ENCODE measurements at regions not wholly inside any gene's neighbourhood (a gene's known extent, or its start where the extent isn't known, plus 50 kb on each side); places are given as distances from the start of the nearest gene placed in this dataset.

- Mint-ChIP-seq H3K4me1 (ENCODE audit: low read depth, unreplicated experiment) (no peaks in the 10 kb centered on the region), H3K9me3 (ENCODE audit: unreplicated experiment) (no peaks in the 10 kb centered on the region), H3K36me3 (ENCODE audit: insufficient read depth, unreplicated experiment) (no peaks in the 10 kb centered on the region), H3K4me3 (ENCODE audit: unreplicated experiment) (no peak overlapping the region), H3K27ac (ENCODE audit: unreplicated experiment) (no peak overlapping the region), H3K27me3 (ENCODE audit: insufficient read depth, unreplicated experiment) (no peaks in the 10 kb centered on the region)
- no peak for DNase-seq
- intact Hi-C loops (cut with micrococcal nuclease; ENCODE audit: unreplicated experiment), result no loop called here
- no TSS peak for BruUV-seq (replicated peaks)
- ChIA-PET CTCF (no interaction called here), POLR2A (no interaction called here)
- Histone ChIP-seq H3K4me1 (no peaks in the 10 kb centered on the region), H3K9me3 (no peaks in the 10 kb centered on the region), H3K36me3 (ENCODE audit: control insufficient read depth, insufficient read depth, low read length) (no peaks in the 10 kb centered on the region), H3K4me3 (ENCODE audit: low read depth, low read length) (no peak overlapping the region), H3K27me3 (replicated peaks; ENCODE audit: control insufficient read depth, insufficient read depth, low read length) (no peaks in the 10 kb centered on the region)
- TF ChIP-seq CTCF (IDR thresholded peaks at IDR 0.05; ENCODE audit: insufficient read depth in 1 of 2, low read depth in 1 of 2, low read length in 1 of 2, severe bottlenecking in 1 of 2, unreplicated experiment in 1 of 2), result no peak
Measured at GRCh38 chr6:141482796-141483597, 649.7 kb upstream of the GJE1 start.

- Mint-ChIP-seq H3K9me3 (ENCODE audit: unreplicated experiment) (no peaks in the 10 kb centered on the region), H3K36me3 (ENCODE audit: insufficient read depth, unreplicated experiment) (no peaks in the 10 kb centered on the region), H3K27ac (ENCODE audit: unreplicated experiment) (no peak overlapping the region), H3K4me1 (ENCODE audit: low read depth, unreplicated experiment) (no peaks in the 10 kb centered on the region), H3K27me3 (ENCODE audit: insufficient read depth, unreplicated experiment) (no peaks in the 10 kb centered on the region), H3K4me3 (ENCODE audit: unreplicated experiment) (no peak overlapping the region)
- H3K36me3 ChIP-seq (ENCODE audit: control insufficient read depth, insufficient read depth, low read length), result no peaks in the 10 kb centered on the region
- no TSS peak for BruUV-seq (replicated peaks)
- intact Hi-C loops (cut with micrococcal nuclease; ENCODE audit: unreplicated experiment), result no loop called here
- POLR2A ChIA-PET, result no interaction called here
- H3K27me3 ChIP-seq (replicated peaks; ENCODE audit: control insufficient read depth, insufficient read depth, low read length), result no peaks in the 10 kb centered on the region
- CTCF ChIA-PET, result no interaction called here
- DNase-seq, result no peak
- H3K9me3 ChIP-seq, result no peaks in the 10 kb centered on the region
- no peak for TF ChIP-seq CTCF (IDR thresholded peaks at IDR 0.05; ENCODE audit: insufficient read depth in 1 of 2, low read depth in 1 of 2, low read length in 1 of 2, severe bottlenecking in 1 of 2, unreplicated experiment in 1 of 2)
- H3K4me1 ChIP-seq, result no peaks in the 10 kb centered on the region
- H3K4me3 ChIP-seq (ENCODE audit: low read depth, low read length), result no peak overlapping the region
Measured at GRCh38 chr6:141475259-141475658, 657.5 kb upstream of the GJE1 start.

- H3K9me3 Mint-ChIP-seq (ENCODE audit: unreplicated experiment), result no peaks in the 10 kb centered on the region
Measured at GRCh38 chr6:141472162-141472928, 660.4 kb upstream of the GJE1 start.

More at GRCh38 chr6:141472162-141472928, 660.4 kb upstream of the GJE1 start:
- Histone ChIP-seq H3K36me3 (ENCODE audit: control insufficient read depth, insufficient read depth, low read length) (no peaks in the 10 kb centered on the region), H3K9me3 (no peaks in the 10 kb centered on the region), H3K4me1 (no peaks in the 10 kb centered on the region), H3K27me3 (replicated peaks; ENCODE audit: control insufficient read depth, insufficient read depth, low read length) (no peaks in the 10 kb centered on the region), H3K4me3 (ENCODE audit: low read depth, low read length) (no peak overlapping the region)
- POLR2A ChIA-PET, result no interaction called here
- intact Hi-C loops (cut with micrococcal nuclease; ENCODE audit: unreplicated experiment), result no loop called here
- no TSS peak for BruUV-seq (replicated peaks)
- CTCF ChIA-PET, result no interaction called here
- H3K27ac Mint-ChIP-seq (ENCODE audit: unreplicated experiment), result no peak overlapping the region
- no peaks in the 10 kb centered on the region for H3K4me1 Mint-ChIP-seq (ENCODE audit: low read depth, unreplicated experiment)
- DNase-seq, result no peak
- H3K27me3 Mint-ChIP-seq (ENCODE audit: insufficient read depth, unreplicated experiment), result no peaks in the 10 kb centered on the region
- TF ChIP-seq CTCF (IDR thresholded peaks at IDR 0.05; ENCODE audit: insufficient read depth in 1 of 2, low read depth in 1 of 2, low read length in 1 of 2, severe bottlenecking in 1 of 2, unreplicated experiment in 1 of 2), result no peak
- no peaks in the 10 kb centered on the region for H3K36me3 Mint-ChIP-seq (ENCODE audit: insufficient read depth, unreplicated experiment)
- H3K4me3 Mint-ChIP-seq (ENCODE audit: unreplicated experiment), result no peak overlapping the region
